Inflammatory macrophage treated with lipopolysaccharide for 1 hour (primary cell): ENCODE measurements at regions not wholly inside any gene's neighbourhood (a gene's known extent, or its start where the extent isn't known, plus 50 kb on each side); places are given as distances from the start of the nearest gene placed in this dataset.
"Not testable (repeated sequence)": the region's sequence is repeated elsewhere in the genome, so short reads cannot be mapped to it uniquely, and the experiment has no call there.

Experiments used
- DNase-seq, 2 donors: peaks; one replicate each; pipeline ENCODE4 v3.0.0-alpha.2; 2020 to 2022

DNA sequence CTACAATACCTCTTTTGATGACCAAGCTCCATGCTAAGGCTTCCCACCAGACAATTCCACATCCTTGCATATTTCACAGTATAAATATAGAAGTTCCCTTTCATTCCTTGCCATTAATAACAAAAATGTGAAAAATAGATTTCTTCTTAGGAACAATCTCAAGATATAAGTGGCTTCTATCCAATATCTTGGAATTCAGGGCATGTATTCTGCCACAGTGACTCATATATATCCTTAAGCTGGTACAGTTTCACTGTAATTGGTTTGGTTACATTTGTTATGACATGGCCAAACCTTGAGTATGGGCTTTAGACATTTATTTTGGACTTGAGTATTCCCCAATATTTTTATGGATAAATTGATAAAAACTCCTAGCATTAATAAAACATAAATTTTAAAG is 181.7 kb upstream of the DDX53 start:
- no peak for DNase-seq

DNA sequence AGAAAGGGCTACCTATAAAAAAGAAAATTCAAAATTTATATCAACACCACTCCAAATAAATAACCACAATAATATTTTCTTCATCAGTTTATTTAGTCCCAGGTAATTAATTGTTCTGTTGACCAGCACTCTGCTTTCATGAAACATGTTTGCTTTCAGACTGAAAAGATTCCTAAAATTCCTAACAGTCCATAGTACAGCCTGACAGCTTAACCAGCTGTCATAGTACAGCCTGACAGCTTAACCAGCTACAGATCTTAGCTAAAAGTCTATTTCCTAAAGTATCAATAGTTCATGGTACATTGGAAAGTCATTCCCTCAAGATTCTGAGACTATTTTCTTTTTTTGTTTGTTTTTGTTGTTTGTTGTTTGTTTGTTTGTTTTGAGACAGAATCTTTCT is 144.1 kb upstream of the DDX53 start:
- no peak for DNase-seq

DNA sequence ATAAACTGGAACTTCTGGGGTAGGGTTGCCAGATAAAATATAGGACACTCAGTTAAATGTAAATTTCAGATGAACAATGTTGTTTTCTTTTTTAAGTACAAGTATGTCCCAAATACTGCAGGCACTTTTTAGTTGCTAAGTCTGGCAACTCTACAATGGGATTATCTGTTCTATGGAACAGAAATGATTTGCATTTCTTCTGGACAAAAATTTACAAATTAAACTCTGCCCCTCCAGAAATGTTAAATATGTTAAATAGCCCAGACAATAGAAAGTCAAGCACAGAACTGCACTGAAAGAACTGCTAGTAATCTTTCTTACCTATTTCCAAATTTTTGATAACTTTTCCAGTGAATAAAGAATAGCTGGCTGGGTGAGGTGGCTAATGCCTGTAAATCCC is 140.1 kb upstream of the DDX53 start:
- no peak for DNase-seq

DNA sequence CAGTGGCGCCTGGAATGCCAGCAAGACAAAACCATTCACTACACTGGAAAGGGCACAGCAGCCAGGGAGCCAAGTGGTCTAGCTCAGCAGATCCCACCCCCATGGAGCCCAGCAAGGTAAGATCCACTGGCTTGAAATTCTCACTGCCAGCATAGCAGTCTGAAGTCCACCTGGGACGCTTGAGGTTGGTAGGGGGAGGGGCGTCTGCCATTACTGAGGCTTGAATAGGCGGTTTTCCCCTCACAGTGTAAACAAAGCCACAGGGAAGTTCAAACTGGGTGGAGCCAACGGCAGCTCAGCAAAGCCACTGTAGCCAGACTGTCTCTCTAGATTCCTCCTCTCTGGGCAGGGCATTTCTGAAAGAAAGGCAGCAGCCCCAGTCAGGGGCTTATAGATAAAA is 133.0 kb upstream of the DDX53 start:
- DNase-seq = not testable (repeated sequence)

DNA sequence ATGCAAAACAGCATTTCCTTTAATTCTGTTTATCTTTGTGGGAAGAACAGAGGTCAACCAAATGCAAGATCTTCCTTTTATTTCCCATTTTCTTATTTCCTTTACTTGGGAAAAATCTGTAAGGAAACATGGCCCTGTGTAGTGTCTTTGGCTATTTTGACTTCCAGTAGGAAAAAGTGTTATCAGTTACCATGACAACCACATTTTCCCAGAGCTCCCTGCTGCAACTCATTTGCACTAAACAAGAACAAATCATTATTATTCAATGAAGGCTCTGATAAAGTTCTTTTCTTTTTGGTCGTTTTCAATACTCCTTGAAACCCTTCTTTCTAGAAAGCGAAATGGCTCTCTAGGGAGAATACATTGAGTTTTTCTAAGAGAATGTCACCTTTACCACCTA is 117.2 kb upstream of the DDX53 start:
- no peak for DNase-seq

DNA sequence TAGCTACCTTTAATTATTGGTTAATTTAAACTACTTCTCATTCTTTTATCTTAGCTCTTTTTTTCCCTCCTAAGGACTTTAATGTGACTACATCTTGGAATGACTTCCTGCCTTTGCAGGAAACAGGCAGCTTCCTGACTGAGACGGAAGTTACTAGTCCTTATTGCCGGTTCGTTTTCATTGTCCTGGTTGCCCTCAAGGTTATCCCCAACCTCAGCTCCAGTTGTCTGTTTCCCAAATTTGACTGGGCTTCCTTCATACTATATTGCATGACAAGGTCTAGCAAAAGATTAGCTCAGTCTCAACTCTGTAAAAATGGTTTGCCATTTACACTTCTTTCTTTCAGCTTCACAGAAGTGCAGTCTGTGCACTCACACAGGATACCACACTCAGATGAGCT is 109.9 kb upstream of the DDX53 start:
- no peak for DNase-seq

DNA sequence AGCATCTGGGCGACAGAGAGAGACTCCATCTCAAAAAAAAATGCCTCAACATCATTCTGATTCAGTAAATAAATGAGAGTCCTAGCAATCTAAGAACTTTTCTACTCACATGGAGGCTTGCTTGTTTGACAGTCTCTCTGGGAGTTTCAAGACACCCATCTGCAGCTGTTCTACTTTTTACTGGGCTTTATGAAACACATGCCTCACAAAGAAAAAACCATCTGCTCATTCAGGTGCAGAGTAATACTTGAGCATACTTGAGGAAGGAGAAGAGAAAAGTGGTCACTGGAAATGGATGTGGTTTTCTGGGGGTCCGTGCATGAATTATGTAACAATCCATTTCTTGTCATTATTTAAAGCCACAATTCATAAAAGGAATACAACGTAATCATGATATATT is 87.1 kb upstream of the DDX53 start:
- DNase-seq = no peak

DNA sequence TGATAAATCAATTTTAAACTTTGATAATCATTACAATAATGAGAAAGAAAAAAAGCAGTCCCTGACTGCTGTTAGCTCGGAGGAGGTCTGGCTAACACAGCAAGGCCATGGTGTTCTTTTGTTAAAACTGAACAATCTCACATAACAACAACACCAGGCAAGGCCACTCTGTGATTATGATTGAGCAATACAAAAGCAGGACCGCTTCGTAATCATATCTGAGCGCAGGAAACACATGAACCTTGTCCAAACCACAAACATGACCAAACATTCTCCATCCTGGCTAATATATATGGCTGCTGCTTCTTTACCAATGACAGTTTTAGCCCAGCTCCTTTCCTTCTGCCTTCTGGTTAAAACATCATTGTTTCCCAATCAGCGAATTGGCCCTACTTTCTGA is 76.8 kb upstream of the DDX53 start:
- no peak for DNase-seq

DNA sequence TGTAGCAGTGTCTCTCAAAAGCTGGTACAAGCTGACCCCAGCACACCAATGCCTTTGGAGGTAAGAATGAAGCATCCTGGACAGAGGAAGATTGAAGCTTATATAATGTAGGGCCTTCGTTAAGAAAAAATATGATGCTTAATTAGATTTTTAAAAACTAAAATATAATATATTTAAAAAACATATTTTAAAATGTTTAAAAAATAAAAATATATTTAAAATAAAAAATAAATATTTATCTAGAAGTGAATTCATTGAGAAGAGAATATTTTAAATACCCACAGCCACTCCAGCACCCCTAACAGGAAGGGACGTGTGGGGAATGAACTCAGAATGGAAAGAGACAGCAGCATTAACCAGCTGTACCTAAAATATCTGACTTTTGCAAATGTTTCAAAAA is 65.1 kb upstream of the DDX53 start:
- DNase-seq = no peak

DNA sequence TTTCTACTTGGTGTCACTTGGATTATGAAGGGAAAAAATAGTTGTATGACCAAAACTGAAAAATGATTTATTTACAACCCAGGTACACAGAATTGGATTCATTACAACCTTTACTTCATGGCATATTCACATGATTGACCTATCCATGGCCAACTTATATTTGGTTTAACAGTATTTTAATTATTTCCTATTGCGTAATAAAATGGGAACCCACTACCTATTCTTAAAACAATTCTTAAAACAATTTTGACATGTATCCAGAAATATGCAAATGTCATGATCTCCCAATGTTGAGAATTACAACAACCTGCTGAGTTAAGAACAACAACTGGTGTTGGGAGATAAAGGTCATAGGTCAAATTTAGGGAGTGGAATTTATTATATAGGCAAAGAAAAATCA is 54.8 kb upstream of the DDX53 start:
- DNase-seq = no peak
